Endodermal cell (in vitro differentiated cells): ENCODE measurements at regions not wholly inside any gene's neighbourhood (a gene's known extent, or its start where the extent isn't known, plus 50 kb on each side); places are given as distances from the start of the nearest gene placed in this dataset.

Experiments used
- DNase-seq: peaks from one replicate; pipeline ENCODE4 v3.0.0-alpha.2; 2017
- H3K27ac ChIP-seq: 2 replicates; pipeline ENCODE4 v1.5.1; 2013; ENCODE audit warnings: mild to moderate bottlenecking, low read depth, low read length, moderate library complexity
- H3K27me3 ChIP-seq: 2 replicates; pipeline ENCODE4 v1.6.1; 2013; ENCODE audit warnings: mild to moderate bottlenecking, low read length, moderate library complexity; ENCODE audit not compliant: insufficient read depth, control insufficient read depth, poor library complexity, severe bottlenecking
- H3K36me3 ChIP-seq: 2 replicates; pipeline ENCODE4 v1.7.0; 2013; ENCODE audit warnings: mild to moderate bottlenecking, low read length, moderate library complexity; ENCODE audit not compliant: control insufficient read depth, insufficient read depth
- H3K4me1 ChIP-seq: one replicate; pipeline ENCODE4 v1.7.0; 2013; ENCODE audit warnings: low read length; ENCODE audit not compliant: control insufficient read depth, insufficient read depth
- H3K4me3 ChIP-seq: 2 replicates; pipeline ENCODE4 v1.5.1; 2013; ENCODE audit warnings: mild to moderate bottlenecking, low read length, moderate library complexity
- H3K9ac ChIP-seq: 2 replicates; pipeline ENCODE4 v1.6.1; 2013; ENCODE audit warnings: mild to moderate bottlenecking, low read length, moderate library complexity; ENCODE audit not compliant: poor library complexity, severe bottlenecking; ENCODE audit errors: extremely low read depth
- H3K9me3 ChIP-seq: 2 replicates; pipeline ENCODE4 v1.6.1; 2013; ENCODE audit warnings: mild to moderate bottlenecking, low read length, moderate library complexity; ENCODE audit not compliant: control insufficient read depth
- H3K27ac Mint-ChIP-seq: 2 replicates; pipeline ENCODE4 v1.8.0; 2020; ENCODE audit warnings: mixed read lengths
- H3K27me3 Mint-ChIP-seq: 2 replicates; pipeline ENCODE4 v1.8.0; 2021; ENCODE audit warnings: mild to moderate bottlenecking, mixed read lengths; ENCODE audit not compliant: insufficient read depth
- H3K36me3 Mint-ChIP-seq: 2 replicates; pipeline ENCODE4 v1.8.0; 2020; ENCODE audit warnings: low read depth, mixed read lengths
- H3K4me1 Mint-ChIP-seq: 2 replicates; pipeline ENCODE4 v1.8.0; 2020; ENCODE audit warnings: mixed read lengths
- H3K4me3 Mint-ChIP-seq: 2 replicates; pipeline ENCODE4 v1.8.0; 2020; ENCODE audit warnings: mild to moderate bottlenecking, moderate library complexity, mixed read lengths
- H3K9me3 Mint-ChIP-seq: 2 replicates; pipeline ENCODE4 v1.8.0; 2020; ENCODE audit warnings: mild to moderate bottlenecking, mixed read lengths
- CTCF ChIP-seq: fragments of 200-600 bp; sonication (generic); conservative IDR thresholded peaks from 2 replicates; pipeline ENCODE4 v1.5.0; 2021; ENCODE audit warnings: antibody characterized with exemption, mild to moderate bottlenecking
- WGBS, 2 experiments: methylation state at CpG; one replicate each; pipeline versions ENCODE4 v1.1.5 to v1.1.7; 2013; ENCODE audit warnings: missing lambda C conversion rate in 2 of 2, mixed read lengths in 1 of 2; ENCODE audit not compliant: insufficient coverage in 1 of 2, insufficient read length in 1 of 2; 5-methylcytosine and 5-hydroxymethylcytosine counted together

DNA sequence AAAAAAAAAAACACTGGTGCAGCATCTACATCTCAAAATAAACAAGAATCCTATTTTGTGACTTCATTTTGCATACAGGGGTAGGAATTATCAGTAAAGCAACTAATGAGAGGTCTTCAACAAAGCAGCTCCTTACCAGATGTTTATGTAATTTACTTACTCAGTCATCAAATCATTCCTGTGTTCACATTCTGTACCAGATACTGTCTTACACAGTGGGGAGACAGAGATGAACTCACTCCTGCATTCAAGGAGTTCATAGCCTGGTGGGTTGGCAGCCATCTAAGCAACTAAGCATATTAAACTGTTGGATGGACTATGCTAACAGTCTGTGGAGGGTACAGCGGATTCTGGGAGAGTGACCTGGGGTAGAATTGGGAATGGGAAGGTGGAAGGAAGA, 169.0 kb downstream of the OSR1 start:
- no peaks in the 10 kb centered on the region for H3K27me3 Mint-ChIP-seq
- no peak overlapping the region for H3K27ac Mint-ChIP-seq
- no peak overlapping the region for H3K4me3 Mint-ChIP-seq

DNA sequence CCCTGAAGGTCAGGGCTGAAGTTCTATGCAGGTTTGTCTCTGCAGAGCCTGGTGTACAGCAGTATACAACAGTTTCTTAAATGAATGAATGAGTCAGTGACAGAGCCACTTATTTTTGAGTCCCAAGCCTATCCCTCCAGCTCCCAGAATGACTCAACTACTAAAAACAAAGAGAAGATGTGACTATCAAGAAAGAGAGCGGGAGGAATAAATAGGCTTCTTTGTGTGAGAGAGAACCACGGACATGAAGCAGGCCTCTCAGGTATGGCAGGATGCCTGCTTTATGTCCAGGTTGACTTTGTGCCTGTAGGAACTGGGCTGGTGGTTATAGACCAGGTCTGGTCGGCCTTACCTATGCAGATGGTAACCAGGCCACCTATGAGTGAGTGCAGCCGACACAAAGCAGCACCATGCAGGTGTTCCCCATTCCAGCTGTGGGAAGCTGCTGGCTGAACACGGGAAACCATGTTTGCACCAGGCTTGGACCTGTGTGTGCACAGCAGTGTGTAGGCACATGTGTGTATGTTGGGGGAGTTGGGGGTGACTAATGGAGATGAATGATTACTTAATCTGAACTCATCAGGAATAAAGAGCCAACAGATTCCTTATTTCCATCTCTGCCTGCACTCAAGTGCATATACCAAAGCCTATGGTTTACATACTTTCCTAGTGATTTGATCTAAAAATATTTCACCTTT, 171.0 kb downstream of the OSR1 start:
- Histone ChIP-seq H3K27me3 (no peaks in the 10 kb centered on the region), H3K36me3 (no peaks in the 10 kb centered on the region), H3K27ac (no peak overlapping the region), H3K9ac (no peak overlapping the region), H3K9me3 (no peaks in the 10 kb centered on the region), H3K4me1 (no peaks in the 10 kb centered on the region), H3K4me3 (no peak overlapping the region)
- Mint-ChIP-seq H3K4me3 (no peak overlapping the region), H3K27me3 (no peaks in the 10 kb centered on the region), H3K9me3 (no peaks in the 10 kb centered on the region), H3K36me3 (no peaks in the 10 kb centered on the region), H3K4me1 (peaks cover 11% of the 10 kb centered on the region), H3K27ac (no peak overlapping the region)
- 86 to 95% methylated on average over 3 to 5 of the region's 5 CpGs for WGBS, 2 experiments
- no peak for TF ChIP-seq CTCF
- no peak for DNase-seq

More for the DNA sequence above, 169.0 kb downstream of the OSR1 start:
- Histone ChIP-seq H3K4me3 (no peak overlapping the region), H3K27me3 (no peaks in the 10 kb centered on the region), H3K4me1 (no peaks in the 10 kb centered on the region), H3K9ac (no peak overlapping the region), H3K27ac (no peak overlapping the region), H3K36me3 (no peaks in the 10 kb centered on the region), H3K9me3 (no peaks in the 10 kb centered on the region)
- no peak for DNase-seq
- Mint-ChIP-seq H3K9me3 (no peaks in the 10 kb centered on the region), H3K36me3 (no peaks in the 10 kb centered on the region), H3K4me1 (peaks cover 14% of the 10 kb centered on the region)
- WGBS, 2 experiments, result 95 to 100% methylated on average over 1 of the region's 1 CpG
- no peak for TF ChIP-seq CTCF

GRCh38 chr2:19185086-19185485, 173.3 kb downstream of the OSR1 start:
- no peaks in the 10 kb centered on the region for H3K27me3 Mint-ChIP-seq
- H3K4me1 Mint-ChIP-seq, result peaks cover 6% of the 10 kb centered on the region
- H3K9me3 ChIP-seq, result no peaks in the 10 kb centered on the region
- H3K36me3 Mint-ChIP-seq, result peaks cover 6% of the 10 kb centered on the region
- TF ChIP-seq CTCF, result no peak
- no peaks in the 10 kb centered on the region for H3K27me3 ChIP-seq
- H3K9ac ChIP-seq, result no peak overlapping the region
- peaks cover 11% of the 10 kb centered on the region for H3K9me3 Mint-ChIP-seq
- H3K4me3 ChIP-seq, result no peak overlapping the region
- H3K4me1 ChIP-seq, result no peaks in the 10 kb centered on the region
- no peak overlapping the region for H3K27ac Mint-ChIP-seq
- no peaks in the 10 kb centered on the region for H3K36me3 ChIP-seq
- no peak overlapping the region for H3K4me3 Mint-ChIP-seq
- no peak overlapping the region for H3K27ac ChIP-seq
- no peak for DNase-seq
- 89 to 96% methylated on average over 3 to 4 of the region's 4 CpGs for WGBS, 2 experiments
